ENCODE measurements at regions not wholly inside any gene's neighbourhood (a gene's known extent, or its start where the extent isn't known, plus 50 kb on each side); places are given as distances from the start of the nearest gene placed in this dataset.

DNA sequence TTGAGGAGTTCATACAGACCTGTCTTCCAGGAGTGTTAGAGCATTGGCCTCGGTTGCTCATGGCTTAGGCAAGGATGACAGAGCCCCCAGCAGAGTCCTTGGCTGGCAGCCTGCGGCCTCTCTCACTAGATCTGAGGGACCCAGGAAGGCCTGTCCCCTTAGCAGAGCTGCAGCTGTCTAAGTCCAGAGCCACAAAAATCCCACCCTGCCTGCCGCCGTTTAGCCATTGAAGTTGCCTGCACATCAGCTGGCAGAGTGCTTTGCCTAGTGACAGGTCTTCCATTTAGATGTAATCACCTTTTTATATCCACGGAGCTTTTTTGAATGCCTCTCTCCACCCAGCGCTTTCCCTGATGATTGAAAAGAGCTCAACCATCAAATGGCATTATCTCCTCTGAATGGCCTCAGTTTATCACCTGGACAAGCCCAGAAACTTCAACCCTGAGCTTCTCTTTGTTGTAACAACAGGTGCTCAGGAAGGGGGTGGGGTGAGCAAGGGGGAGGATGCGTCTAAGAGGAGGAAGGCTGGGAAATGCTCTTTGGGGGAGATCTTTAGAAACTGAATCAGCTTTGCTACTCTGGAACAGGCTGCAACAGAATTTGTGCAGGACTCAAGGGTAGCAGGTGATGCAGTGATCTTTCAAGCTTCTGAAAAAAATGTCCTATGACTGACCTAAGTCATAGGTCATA, 71.9 kb downstream of the TNP1 start:
- no peak overlapping the region for H3K4me3 ChIP-seq (ENCODE audit: low read depth, low read length, poor library complexity, severe bottlenecking)
- no peak for TF ChIP-seq EZH2phosphoT487 (IDR thresholded peaks at IDR 0.05; ENCODE audit: borderline replicate concordance, low read depth, low read length)
- TF ChIP-seq, protein P1, sequence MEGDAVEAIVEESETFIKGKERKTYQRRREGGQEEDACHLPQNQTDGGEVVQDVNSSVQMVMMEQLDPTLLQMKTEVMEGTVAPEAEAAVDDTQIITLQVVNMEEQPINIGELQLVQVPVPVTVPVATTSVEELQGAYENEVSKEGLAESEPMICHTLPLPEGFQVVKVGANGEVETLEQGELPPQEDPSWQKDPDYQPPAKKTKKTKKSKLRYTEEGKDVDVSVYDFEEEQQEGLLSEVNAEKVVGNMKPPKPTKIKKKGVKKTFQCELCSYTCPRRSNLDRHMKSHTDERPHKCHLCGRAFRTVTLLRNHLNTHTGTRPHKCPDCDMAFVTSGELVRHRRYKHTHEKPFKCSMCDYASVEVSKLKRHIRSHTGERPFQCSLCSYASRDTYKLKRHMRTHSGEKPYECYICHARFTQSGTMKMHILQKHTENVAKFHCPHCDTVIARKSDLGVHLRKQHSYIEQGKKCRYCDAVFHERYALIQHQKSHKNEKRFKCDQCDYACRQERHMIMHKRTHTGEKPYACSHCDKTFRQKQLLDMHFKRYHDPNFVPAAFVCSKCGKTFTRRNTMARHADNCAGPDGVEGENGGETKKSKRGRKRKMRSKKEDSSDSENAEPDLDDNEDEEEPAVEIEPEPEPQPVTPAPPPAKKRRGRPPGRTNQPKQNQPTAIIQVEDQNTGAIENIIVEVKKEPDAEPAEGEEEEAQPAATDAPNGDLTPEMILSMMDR (conservative IDR thresholded peaks at IDR 0.05; ENCODE audit: low read length), result no peak
- no peak overlapping the region for H2AFZ ChIP-seq (ENCODE audit: low read length)
- no peak for DNase-seq (ENCODE audit: low spot score)
- H3K4me2 ChIP-seq (ENCODE audit: low read length), result no peak overlapping the region
- H3K27ac ChIP-seq (ENCODE audit: low read depth, low read length, poor library complexity, severe bottlenecking), result no peak overlapping the region
- no peaks in the 10 kb centered on the region for H3K79me2 ChIP-seq (ENCODE audit: insufficient read depth, low read depth, low read length)
- BruUV-seq (replicated peaks), result no TSS peak
- H3K4me1 ChIP-seq (ENCODE audit: insufficient read depth, low read length, poor library complexity, severe bottlenecking), result no peaks in the 10 kb centered on the region
- H3K9me2 ChIP-seq (ENCODE audit: insufficient read depth, low read length), result no peaks in the 10 kb centered on the region
- CTCF ChIA-PET (ENCODE audit: unreplicated experiment), result no interaction called here
- POLR2A ChIA-PET, result interaction anchor here (0.7 kb wide), 1 partner anchor 15 kb away, joined by 3 read pairs; no protein-coding TSS in a partner anchor
- intact Hi-C loops (cut with micrococcal nuclease; ENCODE audit: unreplicated experiment), result no loop called here
- H4K20me1 ChIP-seq (ENCODE audit: insufficient read depth, low read length), result no peaks in the 10 kb centered on the region
- H3K9me3 ChIP-seq (ENCODE audit: low read length), result no peaks in the 10 kb centered on the region
- H3K36me3 ChIP-seq (ENCODE audit: insufficient read depth, low read length), result no peaks in the 10 kb centered on the region

DNA sequence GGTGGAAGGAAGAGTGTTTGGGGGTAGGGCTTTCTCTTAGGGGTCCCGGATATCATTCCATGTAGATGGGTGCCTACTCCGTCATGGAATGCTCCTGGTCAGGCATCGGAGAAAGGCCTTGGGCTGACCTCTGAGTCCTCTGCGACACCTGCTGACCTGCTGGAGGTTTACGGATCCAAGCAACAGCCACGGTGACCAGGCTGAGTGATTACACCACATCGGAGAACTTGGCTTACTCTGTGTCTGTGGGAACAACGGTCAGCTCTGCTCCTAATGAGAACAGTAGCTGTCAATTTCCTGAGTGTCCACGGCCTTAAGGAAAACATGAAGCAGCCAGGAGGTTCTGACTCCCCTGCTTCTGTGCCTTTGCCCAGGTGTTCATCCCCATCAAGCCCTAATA, 73.2 kb downstream of the TNP1 start:
- no peak for DNase-seq (ENCODE audit: low spot score)
- Histone ChIP-seq H3K27ac (ENCODE audit: low read depth, low read length, poor library complexity, severe bottlenecking) (no peak overlapping the region), H3K36me3 (ENCODE audit: insufficient read depth, low read length) (no peaks in the 10 kb centered on the region), H3K4me2 (ENCODE audit: low read length) (no peak overlapping the region), H3K4me1 (ENCODE audit: insufficient read depth, low read length, poor library complexity, severe bottlenecking) (no peaks in the 10 kb centered on the region), H3K4me3 (ENCODE audit: low read depth, low read length, poor library complexity, severe bottlenecking) (no peak overlapping the region), H2AFZ (ENCODE audit: low read length) (no peak overlapping the region), H3K9me3 (ENCODE audit: low read length) (no peaks in the 10 kb centered on the region), H4K20me1 (ENCODE audit: insufficient read depth, low read length) (no peaks in the 10 kb centered on the region), H3K79me2 (ENCODE audit: insufficient read depth, low read depth, low read length) (no peaks in the 10 kb centered on the region), H3K9me2 (ENCODE audit: insufficient read depth, low read length) (no peaks in the 10 kb centered on the region)
- CTCF ChIA-PET (ENCODE audit: unreplicated experiment), result no interaction called here
- POLR2A ChIA-PET, result no interaction called here
- intact Hi-C loops (cut with micrococcal nuclease; ENCODE audit: unreplicated experiment), result no loop called here
- BruUV-seq (replicated peaks), result no TSS peak
- no peak for TF ChIP-seq EZH2phosphoT487 (IDR thresholded peaks at IDR 0.05; ENCODE audit: borderline replicate concordance, low read depth, low read length)

DNA sequence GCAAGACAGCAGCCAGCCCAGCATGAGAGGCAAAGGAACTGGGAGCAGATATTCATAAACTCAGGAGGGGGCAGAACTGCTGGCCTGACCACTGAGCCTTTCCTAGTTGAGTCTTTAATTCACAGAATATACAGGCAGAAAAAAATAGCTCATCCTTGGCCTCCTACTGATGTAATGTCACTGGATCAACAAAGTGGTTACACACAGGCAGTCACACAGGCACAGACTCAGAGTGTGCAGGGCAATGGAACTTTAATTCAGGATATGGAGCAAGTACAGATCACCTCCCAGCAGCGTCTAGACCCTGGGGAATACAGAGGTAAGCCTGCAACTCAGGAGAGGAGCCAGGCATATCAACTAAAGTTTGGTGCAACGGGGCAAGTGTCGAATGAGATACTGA, 75.4 kb downstream of the TNP1 start:
- no peaks in the 10 kb centered on the region for H3K79me2 ChIP-seq (ENCODE audit: insufficient read depth, low read depth, low read length)
- POLR2A ChIA-PET, result no interaction called here
- H3K27ac ChIP-seq (ENCODE audit: low read depth, low read length, poor library complexity, severe bottlenecking), result no peak overlapping the region
- TF ChIP-seq EZH2phosphoT487 (IDR thresholded peaks at IDR 0.05; ENCODE audit: borderline replicate concordance, low read depth, low read length), result no peak
- TF ChIP-seq, protein P1 (conservative IDR thresholded peaks at IDR 0.05; ENCODE audit: low read length), result no peak
- no peaks in the 10 kb centered on the region for H3K9me3 ChIP-seq (ENCODE audit: low read length)
- no peak overlapping the region for H3K4me3 ChIP-seq (ENCODE audit: low read depth, low read length, poor library complexity, severe bottlenecking)
- BruUV-seq (replicated peaks), result no TSS peak
- intact Hi-C loops (cut with micrococcal nuclease; ENCODE audit: unreplicated experiment), result no loop called here
- no peak for DNase-seq (ENCODE audit: low spot score)
- H4K20me1 ChIP-seq (ENCODE audit: insufficient read depth, low read length), result no peaks in the 10 kb centered on the region
- CTCF ChIA-PET (ENCODE audit: unreplicated experiment), result no interaction called here
- no peaks in the 10 kb centered on the region for H3K9me2 ChIP-seq (ENCODE audit: insufficient read depth, low read length)
- no peak overlapping the region for H3K4me2 ChIP-seq (ENCODE audit: low read length)
- no peaks in the 10 kb centered on the region for H3K36me3 ChIP-seq (ENCODE audit: insufficient read depth, low read length)
- H3K4me1 ChIP-seq (ENCODE audit: insufficient read depth, low read length, poor library complexity, severe bottlenecking), result no peaks in the 10 kb centered on the region
- no peak overlapping the region for H2AFZ ChIP-seq (ENCODE audit: low read length)
